KBM-7 (cell line): ENCODE measurements at regions not wholly inside any gene's neighbourhood (a gene's known extent, or its start where the extent isn't known, plus 50 kb on each side); places are given as distances from the start of the nearest gene placed in this dataset.
A peak's percentile ranks its signal among the peaks of the same experiment; 100 is the strongest.
"Not testable (repeated sequence)": the region's sequence is repeated elsewhere in the genome, so short reads cannot be mapped to it uniquely, and the experiment has no call there.

Source experiments
- DNase-seq: peaks from one replicate; pipeline ENCODE4 v3.0.0-alpha.2; 2015
- in situ Hi-C: fragments of 300-500 bp; cut with MboI; formaldehyde crosslinking; loops from 2 replicates; pipeline ENCODE4 v1.14.3; 2020; ENCODE audit warnings: low sequenced_read_pairs, low pct_unique_long_range_greater_than_20kb, mixed read lengths

GRCh38 chr5:62779010-62779422 lies 200.4 kb downstream of the LRRC70 start:
- DNase-seq, result peak; percentile 54
- in situ Hi-C loops, result no loop called here

GRCh38 chr5:62778316-62779009 lies 199.8 kb downstream of the LRRC70 start:
- DNase-seq, result peak; percentile 59

GRCh38 chr5:62777081-62777480 lies 198.5 kb downstream of the LRRC70 start:
- DNase-seq, in situ Hi-C loops: not testable (repeated sequence)

More at GRCh38 chr5:62778316-62779009, 199.8 kb downstream of the LRRC70 start:
- in situ Hi-C loops, result no loop called here

GRCh38 chr5:62776592-62776991 lies 198.0 kb downstream of the LRRC70 start:
- DNase-seq, result not testable (repeated sequence)

GRCh38 chr5:62773460-62773859 lies 194.8 kb downstream of the LRRC70 start:
- in situ Hi-C loops, result no loop called here
- no peak for DNase-seq

More at GRCh38 chr5:62776592-62776991, 198.0 kb downstream of the LRRC70 start:
- in situ Hi-C loops, result not testable (repeated sequence)

GRCh38 chr5:62771341-62771740 lies 192.7 kb downstream of the LRRC70 start:
- DNase-seq, result no peak
- in situ Hi-C loops, result no loop called here

- DNase-seq, result no peak
- in situ Hi-C loops, result no loop called here
These were observed 189.0 kb downstream of the LRRC70 start for GRCh38 chr5:62767650-62768049.

- no peak for DNase-seq
- in situ Hi-C loops, result no loop called here
These were observed 188.5 kb downstream of the LRRC70 start for GRCh38 chr5:62767077-62767476.

- DNase-seq, result no peak
- in situ Hi-C loops, result no loop called here
These were observed 183.9 kb downstream of the LRRC70 start for GRCh38 chr5:62762503-62762902.

- in situ Hi-C loops, DNase-seq: not testable (repeated sequence)
These were observed 179.1 kb downstream of the LRRC70 start for GRCh38 chr5:62757686-62758085.

- in situ Hi-C loops, DNase-seq: not testable (repeated sequence)
These were observed 174.4 kb downstream of the LRRC70 start for GRCh38 chr5:62752998-62753367.

GRCh38 chr5:62752056-62752997 lies 173.7 kb downstream of the LRRC70 start:
- in situ Hi-C loops, result not testable (repeated sequence)

GRCh38 chr5:62742207-62742606 lies 163.6 kb downstream of the LRRC70 start:
- in situ Hi-C loops, result loop anchor here (25.0 kb wide), 1 partner anchor 280 kb away; no protein-coding TSS in a partner anchor

More at GRCh38 chr5:62752056-62752997, 173.7 kb downstream of the LRRC70 start:
- not testable (repeated sequence) for DNase-seq

GRCh38 chr5:62741761-62742160 lies 163.1 kb downstream of the LRRC70 start:
- in situ Hi-C loops, result loop anchor here (25.0 kb wide), 1 partner anchor 279 kb away; no protein-coding TSS in a partner anchor
- DNase-seq, result no peak

More at GRCh38 chr5:62742207-62742606, 163.6 kb downstream of the LRRC70 start:
- no peak for DNase-seq

GRCh38 chr5:62737766-62738165 lies 159.1 kb downstream of the LRRC70 start:
- DNase-seq, result no peak
- in situ Hi-C loops, result loop anchor here (25.0 kb wide), 1 partner anchor 275 kb away; no protein-coding TSS in a partner anchor

- in situ Hi-C loops, result loop anchor here (25.0 kb wide), 1 partner anchor 270 kb away; no protein-coding TSS in a partner anchor
- DNase-seq, result peak; percentile 78
These were observed 154.1 kb downstream of the LRRC70 start for GRCh38 chr5:62732677-62733121.

GRCh38 chr5:62731022-62731421 lies 152.4 kb downstream of the LRRC70 start:
- in situ Hi-C loops, result loop anchor here (25.0 kb wide), 1 partner anchor 269 kb away; no protein-coding TSS in a partner anchor

GRCh38 chr5:62729675-62730074 lies 151.1 kb downstream of the LRRC70 start:
- in situ Hi-C loops, result loop anchor here (25.0 kb wide), 1 partner anchor 267 kb away; no protein-coding TSS in a partner anchor
- DNase-seq, result no peak

More at GRCh38 chr5:62731022-62731421, 152.4 kb downstream of the LRRC70 start:
- no peak for DNase-seq

GRCh38 chr5:62727861-62728260 lies 149.2 kb downstream of the LRRC70 start:
- no peak for DNase-seq
- in situ Hi-C loops, result loop anchor here (25.0 kb wide), 1 partner anchor 266 kb away; no protein-coding TSS in a partner anchor
